HEK293 (cell line): ENCODE measurements at regions not wholly inside any gene's neighbourhood (a gene's known extent, or its start where the extent isn't known, plus 50 kb on each side); places are given as distances from the start of the nearest gene placed in this dataset.

Experiments
- CTCF ChIA-PET: fragments of 350-600 bp; formaldehyde crosslinking; extraction: SDS; loops from one replicate; lab custom pipeline; 2021; ENCODE audit warnings: antibody characterized with exemption; lab: Yijun Ruan, JAX
- POLR2A ChIA-PET: fragments of 300-600 bp; formaldehyde crosslinking; extraction: SDS; loops from one replicate; lab custom pipeline; 2020; ENCODE audit warnings: antibody characterized with exemption, inconsistent platforms; lab: Yijun Ruan, JAX
- H3K27ac ChIP-seq: fragments of 200-500 bp; sonication (Bioruptor generic); 2 replicates; pipeline ENCODE4 v1.5.1; 2014; ENCODE audit warnings: low read depth, low read length, control low read depth, inconsistent platforms; ENCODE audit errors: extremely low read depth
- H3K36me3 ChIP-seq, 2 experiments: fragments of 200-500 bp in 1 of 2; sonication (Bioruptor generic) in 1 of 2; 1 replicate in 1 of 2; 2 replicates in 1 of 2; pipeline ENCODE4 v1.5.1; 2014 to 2017; ENCODE audit warnings: inconsistent platforms in 2 of 2, low read length in 2 of 2; ENCODE audit not compliant: control insufficient read depth in 2 of 2, insufficient read depth in 1 of 2
- H3K4me1 ChIP-seq: fragments of 200-500 bp; sonication (Bioruptor generic); 2 replicates; pipeline ENCODE4 v1.5.1; 2014; ENCODE audit warnings: mild to moderate bottlenecking, low read length, inconsistent platforms; ENCODE audit not compliant: control insufficient read depth, insufficient read depth
- H3K4me3 ChIP-seq: 2 replicates; pipeline ENCODE4 v1.5.1; 2011; ENCODE audit warnings: low read depth, mild to moderate bottlenecking, control low read depth, low read length, moderate library complexity
- H3K9me3 ChIP-seq: fragments of 200-500 bp; sonication (Bioruptor generic); 2 replicates; pipeline ENCODE4 v1.5.1; 2014; ENCODE audit warnings: low read depth, low read length, inconsistent platforms; ENCODE audit not compliant: control insufficient read depth, insufficient read depth
- HIC1 ChIP-seq: fragments of 450-650 bp; formaldehyde crosslinking; IDR thresholded peaks from 2 replicates; pipeline ENCODE4 v1.5.1; 2016; ENCODE audit warnings: missing biosample characterization, missing genetic modification characterization
- KLF10 ChIP-seq: fragments of 450-650 bp; IDR thresholded peaks from 2 replicates; pipeline ENCODE4 v1.5.1; 2018; ENCODE audit warnings: missing biosample characterization, mild to moderate bottlenecking, missing genetic modification characterization
- PRDM1 ChIP-seq: fragments of 450-650 bp; formaldehyde crosslinking; IDR thresholded peaks from 2 replicates; pipeline ENCODE4; 2016; ENCODE audit warnings: missing biosample characterization, missing genetic modification characterization
- PRDM2 ChIP-seq: fragments of 450-650 bp; formaldehyde crosslinking; IDR thresholded peaks from 2 replicates; pipeline ENCODE4 v1.5.1; 2016; ENCODE audit warnings: missing biosample characterization, missing genetic modification characterization, borderline replicate concordance
- SCRT1 ChIP-seq: fragments of 450-650 bp; formaldehyde crosslinking; IDR thresholded peaks from 2 replicates; pipeline ENCODE4 v1.5.1; 2016; ENCODE audit warnings: missing biosample characterization, missing genetic modification characterization, borderline replicate concordance
- TSHZ1 ChIP-seq: fragments of 450-650 bp; formaldehyde crosslinking; IDR thresholded peaks from 2 replicates; pipeline ENCODE4 v1.5.1; 2016; ENCODE audit warnings: missing biosample characterization, missing genetic modification characterization, borderline replicate concordance
- ZBTB20 ChIP-seq: fragments of 450-650 bp; formaldehyde crosslinking; IDR thresholded peaks from 2 replicates; pipeline ENCODE4 v1.5.1; 2016; ENCODE audit warnings: missing biosample characterization, missing genetic modification characterization
- ZBTB44 ChIP-seq: fragments of 450-650 bp; IDR thresholded peaks from 2 replicates; pipeline ENCODE4 v1.5.1; 2018; ENCODE audit warnings: missing biosample characterization, mild to moderate bottlenecking, missing genetic modification characterization
- ZNF114 ChIP-seq: fragments of 450-650 bp; formaldehyde crosslinking; IDR thresholded peaks from 2 replicates; pipeline ENCODE4 v1.5.0; 2017; ENCODE audit warnings: missing biosample characterization, missing genetic modification characterization
- ZNF16 ChIP-seq: fragments of 450-650 bp; formaldehyde crosslinking; IDR thresholded peaks from 2 replicates; pipeline ENCODE4 v1.5.1; 2016; ENCODE audit warnings: low read depth, missing biosample characterization, missing genetic modification characterization
- ZNF214 ChIP-seq: fragments of 450-650 bp; formaldehyde crosslinking; IDR thresholded peaks from 2 replicates; pipeline ENCODE4 v1.5.1; 2017; ENCODE audit warnings: missing biosample characterization, mild to moderate bottlenecking, missing genetic modification characterization, borderline replicate concordance
- ZNF23 ChIP-seq: fragments of 450-650 bp; formaldehyde crosslinking; IDR thresholded peaks from 2 replicates; pipeline ENCODE4 v1.5.1; 2016; ENCODE audit warnings: missing biosample characterization, missing genetic modification characterization, borderline replicate concordance
- ZNF248 ChIP-seq: fragments of 450-650 bp; formaldehyde crosslinking; IDR thresholded peaks from 2 replicates; pipeline ENCODE4 v1.5.1; 2017; ENCODE audit warnings: missing biosample characterization, missing genetic modification characterization
- ZNF354C ChIP-seq: fragments of 450-650 bp; formaldehyde crosslinking; IDR thresholded peaks from 2 replicates; pipeline ENCODE4 v1.5.1; 2016; ENCODE audit warnings: missing biosample characterization, missing genetic modification characterization, low read depth, borderline replicate concordance
- ZNF404 ChIP-seq: fragments of 450-650 bp; formaldehyde crosslinking; IDR thresholded peaks from 2 replicates; pipeline ENCODE4 v1.5.1; 2017; ENCODE audit warnings: missing biosample characterization, missing genetic modification characterization
- ZNF416 ChIP-seq: fragments of 450-650 bp; formaldehyde crosslinking; IDR thresholded peaks from 2 replicates; pipeline ENCODE4 v1.5.1; 2016; ENCODE audit warnings: missing biosample characterization, missing genetic modification characterization
- ZNF423 ChIP-seq: fragments of 450-650 bp; formaldehyde crosslinking; IDR thresholded peaks from 2 replicates; pipeline ENCODE4 v1.5.1; 2016; ENCODE audit warnings: missing biosample characterization, missing genetic modification characterization
- ZNF521 ChIP-seq: fragments of 450-650 bp; formaldehyde crosslinking; IDR thresholded peaks from 2 replicates; pipeline ENCODE4 v1.5.1; 2017; ENCODE audit warnings: missing biosample characterization, mild to moderate bottlenecking, missing genetic modification characterization
- ZSCAN30 ChIP-seq: fragments of 450-650 bp; IDR thresholded peaks from 2 replicates; pipeline ENCODE4 v1.5.1; 2018; ENCODE audit warnings: missing biosample characterization, mild to moderate bottlenecking, missing genetic modification characterization, moderate library complexity

GRCh38 chr1:56322211-56322610, 257.2 kb downstream of the PLPP3 start:
- ChIA-PET POLR2A (no interaction called here), CTCF (interaction anchor here (0.7 kb wide), 1 partner anchor 119 kb away, joined by 4 read pairs; no protein-coding TSS in a partner anchor)
- no peaks in the 10 kb centered on the region for H3K36me3 ChIP-seq
- H3K4me3 ChIP-seq: no peak overlapping the region
- no peaks in the 10 kb centered on the region for H3K4me1 ChIP-seq
- no peak overlapping the region for H3K27ac ChIP-seq
- H3K9me3 ChIP-seq: no peaks in the 10 kb centered on the region
- TF ChIP-seq HIC1 (tag by site-specific recombination): no peak
- no peak for TF ChIP-seq ZNF416 (tag by site-specific recombination)
- TF ChIP-seq ZBTB20 (tag by site-specific recombination): no peak

GRCh38 chr1:56321150-56321490, 258.2 kb downstream of the PLPP3 start:
- Histone ChIP-seq H3K36me3 (no peaks in the 10 kb centered on the region), H3K27ac (no peak overlapping the region), H3K9me3 (no peaks in the 10 kb centered on the region), H3K4me1 (no peaks in the 10 kb centered on the region), H3K4me3 (no peak overlapping the region)
- ChIA-PET CTCF (no interaction called here), POLR2A (no interaction called here)
- TF ChIP-seq ZNF354C (no peak), ZSCAN30 (no peak), ZNF114 (tag by site-specific recombination) (no peak), ZNF404 (tag by site-specific recombination) (no peak), ZBTB44 (tag by site-specific recombination) (no peak), TSHZ1 (tag by site-specific recombination) (no peak), PRDM1 (tag by site-specific recombination) (no peak), ZNF23 (tag by site-specific recombination) (no peak), KLF10 (tag by site-specific recombination) (no peak), SCRT1 (tag by site-specific recombination) (no peak), ZNF214 (no peak), ZNF248 (tag by site-specific recombination) (no peak), ZNF16 (tag by site-specific recombination) (no peak), PRDM2 (tag by site-specific recombination) (no peak), ZNF423 (tag by site-specific recombination) (no peak), ZNF521 (tag by site-specific recombination) (no peak)
